ENCODE measurements at regions not wholly inside any gene's neighbourhood (a gene's known extent, or its start where the extent isn't known, plus 50 kb on each side); places are given as distances from the start of the nearest gene placed in this dataset.

DNA sequence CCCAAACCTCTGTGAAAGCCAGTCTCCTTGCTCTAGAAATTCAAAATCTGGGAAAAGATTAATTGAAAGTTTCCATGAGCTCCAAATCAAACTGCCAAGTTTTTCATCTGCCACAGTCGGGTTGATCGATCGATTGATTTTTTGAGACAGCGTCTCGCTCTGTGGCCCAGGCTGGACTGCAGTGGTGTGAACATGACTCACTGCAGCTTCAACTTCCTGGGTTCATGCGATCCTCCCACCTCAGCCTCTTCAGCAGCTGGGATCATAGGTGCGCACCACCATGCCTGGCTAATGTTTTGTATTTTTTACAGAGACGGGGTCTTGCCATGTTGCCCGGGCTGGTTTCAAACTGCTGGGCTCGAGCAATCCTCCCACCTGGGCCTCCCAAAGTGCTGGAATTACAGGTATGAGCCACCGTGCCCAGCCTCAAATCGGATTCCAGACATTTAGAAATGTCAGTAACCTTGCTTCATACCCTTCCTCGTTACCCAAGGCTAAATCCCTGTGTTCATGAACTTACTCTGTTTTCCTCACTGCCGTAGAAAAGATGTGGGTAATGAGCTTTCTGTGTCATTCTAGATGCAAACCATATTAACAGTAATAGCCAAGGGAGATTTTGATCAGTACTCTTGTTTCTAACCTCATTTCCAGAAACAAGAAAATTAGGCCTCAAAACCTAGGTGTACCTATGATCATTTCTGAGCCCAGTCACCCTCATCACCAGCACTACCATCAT lies 105.9 kb upstream of the AKAP13 start:
- WGBS = 89% methylated on average over 14 of the region's 14 CpGs
- TF ChIP-seq NR2F2 (IDR thresholded peaks at IDR 0.05) = no peak
- no peak for TF ChIP-seq FOXA1 (IDR thresholded peaks at IDR 0.05)
- no peak for TF ChIP-seq EGR1 (IDR thresholded peaks at IDR 0.05; ENCODE audit: low read depth in 2 of 2)
- TF ChIP-seq, protein P1, sequence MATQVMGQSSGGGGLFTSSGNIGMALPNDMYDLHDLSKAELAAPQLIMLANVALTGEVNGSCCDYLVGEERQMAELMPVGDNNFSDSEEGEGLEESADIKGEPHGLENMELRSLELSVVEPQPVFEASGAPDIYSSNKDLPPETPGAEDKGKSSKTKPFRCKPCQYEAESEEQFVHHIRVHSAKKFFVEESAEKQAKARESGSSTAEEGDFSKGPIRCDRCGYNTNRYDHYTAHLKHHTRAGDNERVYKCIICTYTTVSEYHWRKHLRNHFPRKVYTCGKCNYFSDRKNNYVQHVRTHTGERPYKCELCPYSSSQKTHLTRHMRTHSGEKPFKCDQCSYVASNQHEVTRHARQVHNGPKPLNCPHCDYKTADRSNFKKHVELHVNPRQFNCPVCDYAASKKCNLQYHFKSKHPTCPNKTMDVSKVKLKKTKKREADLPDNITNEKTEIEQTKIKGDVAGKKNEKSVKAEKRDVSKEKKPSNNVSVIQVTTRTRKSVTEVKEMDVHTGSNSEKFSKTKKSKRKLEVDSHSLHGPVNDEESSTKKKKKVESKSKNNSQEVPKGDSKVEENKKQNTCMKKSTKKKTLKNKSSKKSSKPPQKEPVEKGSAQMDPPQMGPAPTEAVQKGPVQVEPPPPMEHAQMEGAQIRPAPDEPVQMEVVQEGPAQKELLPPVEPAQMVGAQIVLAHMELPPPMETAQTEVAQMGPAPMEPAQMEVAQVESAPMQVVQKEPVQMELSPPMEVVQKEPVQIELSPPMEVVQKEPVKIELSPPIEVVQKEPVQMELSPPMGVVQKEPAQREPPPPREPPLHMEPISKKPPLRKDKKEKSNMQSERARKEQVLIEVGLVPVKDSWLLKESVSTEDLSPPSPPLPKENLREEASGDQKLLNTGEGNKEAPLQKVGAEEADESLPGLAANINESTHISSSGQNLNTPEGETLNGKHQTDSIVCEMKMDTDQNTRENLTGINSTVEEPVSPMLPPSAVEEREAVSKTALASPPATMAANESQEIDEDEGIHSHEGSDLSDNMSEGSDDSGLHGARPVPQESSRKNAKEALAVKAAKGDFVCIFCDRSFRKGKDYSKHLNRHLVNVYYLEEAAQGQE (IDR thresholded peaks at IDR 0.05) = no peak
- TF ChIP-seq, protein P2, sequence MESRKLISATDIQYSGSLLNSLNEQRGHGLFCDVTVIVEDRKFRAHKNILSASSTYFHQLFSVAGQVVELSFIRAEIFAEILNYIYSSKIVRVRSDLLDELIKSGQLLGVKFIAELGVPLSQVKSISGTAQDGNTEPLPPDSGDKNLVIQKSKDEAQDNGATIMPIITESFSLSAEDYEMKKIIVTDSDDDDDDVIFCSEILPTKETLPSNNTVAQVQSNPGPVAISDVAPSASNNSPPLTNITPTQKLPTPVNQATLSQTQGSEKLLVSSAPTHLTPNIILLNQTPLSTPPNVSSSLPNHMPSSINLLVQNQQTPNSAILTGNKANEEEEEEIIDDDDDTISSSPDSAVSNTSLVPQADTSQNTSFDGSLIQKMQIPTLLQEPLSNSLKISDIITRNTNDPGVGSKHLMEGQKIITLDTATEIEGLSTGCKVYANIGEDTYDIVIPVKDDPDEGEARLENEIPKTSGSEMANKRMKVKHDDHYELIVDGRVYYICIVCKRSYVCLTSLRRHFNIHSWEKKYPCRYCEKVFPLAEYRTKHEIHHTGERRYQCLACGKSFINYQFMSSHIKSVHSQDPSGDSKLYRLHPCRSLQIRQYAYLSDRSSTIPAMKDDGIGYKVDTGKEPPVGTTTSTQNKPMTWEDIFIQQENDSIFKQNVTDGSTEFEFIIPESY (IDR thresholded peaks at IDR 0.05) = no peak
- TF ChIP-seq, protein P3, sequence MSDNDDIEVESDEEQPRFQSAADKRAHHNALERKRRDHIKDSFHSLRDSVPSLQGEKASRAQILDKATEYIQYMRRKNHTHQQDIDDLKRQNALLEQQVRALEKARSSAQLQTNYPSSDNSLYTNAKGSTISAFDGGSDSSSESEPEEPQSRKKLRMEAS (IDR thresholded peaks at IDR 0.05) = no peak
- TF ChIP-seq, protein P4, sequence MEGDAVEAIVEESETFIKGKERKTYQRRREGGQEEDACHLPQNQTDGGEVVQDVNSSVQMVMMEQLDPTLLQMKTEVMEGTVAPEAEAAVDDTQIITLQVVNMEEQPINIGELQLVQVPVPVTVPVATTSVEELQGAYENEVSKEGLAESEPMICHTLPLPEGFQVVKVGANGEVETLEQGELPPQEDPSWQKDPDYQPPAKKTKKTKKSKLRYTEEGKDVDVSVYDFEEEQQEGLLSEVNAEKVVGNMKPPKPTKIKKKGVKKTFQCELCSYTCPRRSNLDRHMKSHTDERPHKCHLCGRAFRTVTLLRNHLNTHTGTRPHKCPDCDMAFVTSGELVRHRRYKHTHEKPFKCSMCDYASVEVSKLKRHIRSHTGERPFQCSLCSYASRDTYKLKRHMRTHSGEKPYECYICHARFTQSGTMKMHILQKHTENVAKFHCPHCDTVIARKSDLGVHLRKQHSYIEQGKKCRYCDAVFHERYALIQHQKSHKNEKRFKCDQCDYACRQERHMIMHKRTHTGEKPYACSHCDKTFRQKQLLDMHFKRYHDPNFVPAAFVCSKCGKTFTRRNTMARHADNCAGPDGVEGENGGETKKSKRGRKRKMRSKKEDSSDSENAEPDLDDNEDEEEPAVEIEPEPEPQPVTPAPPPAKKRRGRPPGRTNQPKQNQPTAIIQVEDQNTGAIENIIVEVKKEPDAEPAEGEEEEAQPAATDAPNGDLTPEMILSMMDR (IDR thresholded peaks at IDR 0.05; ENCODE audit: low read depth, low read length, missing input control) = no peak
- no peak for TF ChIP-seq GABPA (IDR thresholded peaks at IDR 0.05 in 1 of 2, conservative IDR thresholded peaks at IDR 0.05 in 1 of 2)
- no peak for TF ChIP-seq HNF4A (conservative IDR thresholded peaks at IDR 0.05)
- no peak for TF ChIP-seq RAD21 (IDR thresholded peaks at IDR 0.05)
- no peak for TF ChIP-seq RXRA (IDR thresholded peaks at IDR 0.05)
- no peak for TF ChIP-seq YY1 (IDR thresholded peaks at IDR 0.05)
- TF ChIP-seq, protein P5, sequence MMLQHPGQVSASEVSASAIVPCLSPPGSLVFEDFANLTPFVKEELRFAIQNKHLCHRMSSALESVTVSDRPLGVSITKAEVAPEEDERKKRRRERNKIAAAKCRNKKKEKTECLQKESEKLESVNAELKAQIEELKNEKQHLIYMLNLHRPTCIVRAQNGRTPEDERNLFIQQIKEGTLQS (IDR thresholded peaks at IDR 0.05) = no peak
- TF ChIP-seq SP1 (IDR thresholded peaks at IDR 0.05) = no peak
- no peak for TF ChIP-seq HNF4G (IDR thresholded peaks at IDR 0.05)
- no peak for TF ChIP-seq FOXA2 (IDR thresholded peaks at IDR 0.05)
- TF ChIP-seq TAF1 (conservative IDR thresholded peaks at IDR 0.05) = no peak
- no peak for TF ChIP-seq JUND (IDR thresholded peaks at IDR 0.05)
- DNase-seq (ENCODE audit: low spot score) = no peak

More for the DNA sequence above, 105.9 kb upstream of the AKAP13 start:
- no peaks in the 10 kb centered on the region for H3K36me3 ChIP-seq (ENCODE audit: control insufficient read depth in 4 of 4, insufficient read depth in 3 of 4, low read depth in 1 of 4, low read length in 3 of 4)
- H3K9me3 ChIP-seq (ENCODE audit: control insufficient read depth in 4 of 4, low read length in 3 of 4) = no peaks in the 10 kb centered on the region
- no peak overlapping the region for H3K4me3 ChIP-seq (ENCODE audit: low read depth in 1 of 3, low read length in 3 of 3)
- H3K4me1 ChIP-seq (ENCODE audit: control insufficient read depth in 4 of 4, insufficient read depth in 4 of 4, low read length in 3 of 4) = no peaks in the 10 kb centered on the region
- no peak overlapping the region for H3K27ac ChIP-seq (ENCODE audit: low read depth in 1 of 2, low read length in 2 of 2)
- H3K27me3 ChIP-seq (ENCODE audit: control insufficient read depth in 4 of 4, insufficient read depth in 4 of 4, low read length in 3 of 4) = no peaks in the 10 kb centered on the region
- no peak overlapping the region for H3K9ac ChIP-seq (ENCODE audit: low read depth in 1 of 2, low read length in 2 of 2)
